ENCODE measurements at regions not wholly inside any gene's neighbourhood (a gene's known extent, or its start where the extent isn't known, plus 50 kb on each side); places are given as distances from the start of the nearest gene placed in this dataset.
A peak's percentile ranks its signal among the peaks of the same experiment; 100 is the strongest.
"Not testable (repeated sequence)": the region's sequence is repeated elsewhere in the genome, so short reads cannot be mapped to it uniquely, and the experiment has no call there.

DNA sequence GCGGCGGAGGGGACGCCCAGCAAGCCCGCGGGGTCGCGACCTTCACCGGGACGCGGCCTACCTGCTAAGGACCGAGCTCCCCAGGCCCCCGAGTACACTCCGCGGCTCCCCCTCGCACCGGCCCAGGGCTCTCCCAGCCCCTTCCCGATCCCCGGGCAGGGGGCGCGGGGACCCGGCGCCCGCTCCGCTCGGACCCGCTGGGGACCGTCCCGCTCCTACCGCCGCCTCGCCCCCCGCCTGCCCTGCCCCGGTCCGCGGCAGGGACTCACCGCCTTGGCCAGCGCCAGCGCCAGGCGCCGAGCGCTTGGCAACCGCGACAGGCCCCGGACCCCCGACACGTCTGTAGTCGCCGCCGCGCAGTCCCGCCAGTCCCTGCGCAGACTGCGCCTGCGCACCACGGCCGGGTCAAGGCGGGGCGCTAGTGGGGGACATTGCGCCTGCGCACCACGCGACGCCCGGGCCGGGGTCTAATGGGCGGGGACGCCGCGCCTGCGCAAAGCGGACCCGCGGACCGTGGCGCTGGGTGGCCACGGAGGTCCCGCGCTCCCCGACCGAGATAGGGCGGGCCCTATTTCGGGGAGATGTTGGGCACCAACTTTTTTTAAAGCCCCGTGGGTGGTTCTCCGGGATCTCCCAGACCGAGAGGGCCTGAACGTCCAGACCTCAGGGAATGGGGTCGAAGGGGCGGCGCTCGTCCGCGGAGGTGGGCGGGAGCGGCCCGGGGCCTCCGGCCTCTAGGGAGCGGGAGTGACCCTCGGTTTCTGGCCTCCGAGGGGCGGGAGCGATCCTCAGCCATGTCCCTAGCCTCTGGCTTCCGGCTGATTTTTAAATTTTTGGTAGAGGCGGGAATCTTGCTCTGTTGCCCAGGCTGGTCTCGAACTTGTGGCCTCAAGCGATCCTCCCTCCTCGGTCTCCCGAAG lies 81.8 kb upstream of the TNK2 start:
- TF ChIP-seq POLR2A (IDR thresholded peaks at IDR 0.05) = peak in 1 of 4 donors; percentile 30
- peak in 2 of 3 donors; percentile 38 to 67 for TF ChIP-seq POLR2AphosphoS5 (IDR thresholded peaks at IDR 0.05)

DNA sequence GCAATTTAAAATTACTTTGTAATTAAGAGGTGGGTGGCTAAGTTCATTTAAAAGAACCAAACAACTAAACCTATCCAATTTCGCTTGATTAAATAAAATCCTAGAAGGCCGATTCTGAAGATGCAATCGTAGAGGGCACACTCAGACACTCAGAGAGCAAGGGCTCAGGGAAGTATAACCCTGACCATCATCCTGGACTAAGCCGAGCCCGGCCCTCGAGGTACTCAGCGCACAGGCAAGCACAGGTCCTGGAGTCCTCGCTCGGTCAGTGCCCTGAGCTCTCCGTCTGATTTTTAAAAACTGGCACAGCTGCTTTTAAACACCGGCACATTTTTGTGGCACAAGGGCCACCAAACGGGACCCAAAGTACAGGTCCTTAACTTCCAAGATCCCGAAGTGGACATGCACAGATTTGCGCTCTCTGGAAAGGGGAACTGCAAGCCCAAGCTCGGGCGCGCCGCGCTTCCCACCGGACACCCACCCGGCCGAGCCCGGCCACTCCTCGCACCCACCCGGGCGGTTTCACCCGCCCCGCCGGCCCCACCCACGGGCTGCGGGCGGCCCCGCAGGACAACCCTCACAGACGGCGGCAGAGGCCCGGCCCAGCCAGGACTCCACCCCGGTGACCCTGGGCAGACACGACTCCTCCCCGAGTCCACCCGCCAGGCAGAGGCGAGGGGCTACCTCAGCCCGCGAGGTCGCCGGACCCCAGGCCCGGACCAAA lies 81.0 kb upstream of the TNK2 start:
- not testable (repeated sequence) for H3K9me3 ChIP-seq

More for the DNA sequence above, 81.8 kb upstream of the TNK2 start:
- intact Hi-C loops (cut with DNase I; ENCODE audit: low total_unique reads); H3K27me3 ChIP-seq; H3K9me3 ChIP-seq; H3K36me3 ChIP-seq: not testable (repeated sequence)
- peak overlapping the region; percentile 63 to 74 (median 70) for H3K4me3 ChIP-seq
- peak overlapping the region; percentile 74 to 90 (median 89) for H3K27ac ChIP-seq
- 1 to 3% (median 2%) methylated on average over 24 to 85 of the region's 107 CpGs for WGBS, 5 donors
- peak; percentile 89 to 96 for DNase-seq
- H3K4me1 ChIP-seq = peaks cover 0 to 16% (median 6%) of the 10 kb centered on the region in 4 donors

DNA sequence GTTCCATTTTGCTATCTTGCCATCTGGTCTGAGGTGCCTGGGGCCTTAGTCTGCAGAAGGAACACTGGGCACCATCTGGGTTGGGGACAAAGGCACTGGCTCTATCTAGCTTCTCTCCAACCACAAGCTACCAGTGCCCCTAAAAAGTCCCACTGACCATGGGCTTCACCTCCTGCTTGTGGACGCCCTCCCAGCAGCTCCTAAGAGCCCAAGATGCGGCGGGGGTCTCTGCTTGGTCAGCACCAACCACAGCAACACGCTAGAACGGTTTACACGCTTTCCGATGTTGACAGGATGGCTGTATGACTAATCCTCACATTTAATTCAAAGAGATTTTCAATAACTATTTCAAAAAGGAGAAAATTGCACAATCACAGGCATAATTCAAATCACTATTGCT lies 80.4 kb upstream of the TNK2 start:
- Histone ChIP-seq H3K4me3 (peak overlapping the region in 1 of 4 donors; percentile 26), H3K36me3 (peaks cover 0 to 15% (median 9%) of the 10 kb centered on the region in 4 donors), H3K4me1 (peaks cover 0 to 16% (median 6%) of the 10 kb centered on the region in 4 donors)
- H3K27ac ChIP-seq; H3K9me3 ChIP-seq; DNase-seq; H3K27me3 ChIP-seq; intact Hi-C loops (cut with DNase I; ENCODE audit: low total_unique reads): not testable (repeated sequence)
- 45 to 57% (median 52%) methylated on average over 7 of the region's 7 CpGs for WGBS, 5 donors

More for the DNA sequence above, 81.0 kb upstream of the TNK2 start:
- H3K27me3 ChIP-seq; intact Hi-C loops (cut with DNase I; ENCODE audit: low total_unique reads); H3K36me3 ChIP-seq: not testable (repeated sequence)
- WGBS, 5 donors = 0 to 50% (median 1%) methylated on average over 1 to 23 of the region's 46 CpGs; no CpG with 5 or more reads in 1 of the 5 donors
- H3K4me1 ChIP-seq = peaks cover 0 to 16% (median 6%) of the 10 kb centered on the region in 4 donors
- peak in 1 of 2 donors; percentile 51 for DNase-seq
- H3K4me3 ChIP-seq = peak overlapping the region; percentile 63 to 74 (median 70)
- H3K27ac ChIP-seq = peak overlapping the region; percentile 52 to 90 (median 89)

DNA sequence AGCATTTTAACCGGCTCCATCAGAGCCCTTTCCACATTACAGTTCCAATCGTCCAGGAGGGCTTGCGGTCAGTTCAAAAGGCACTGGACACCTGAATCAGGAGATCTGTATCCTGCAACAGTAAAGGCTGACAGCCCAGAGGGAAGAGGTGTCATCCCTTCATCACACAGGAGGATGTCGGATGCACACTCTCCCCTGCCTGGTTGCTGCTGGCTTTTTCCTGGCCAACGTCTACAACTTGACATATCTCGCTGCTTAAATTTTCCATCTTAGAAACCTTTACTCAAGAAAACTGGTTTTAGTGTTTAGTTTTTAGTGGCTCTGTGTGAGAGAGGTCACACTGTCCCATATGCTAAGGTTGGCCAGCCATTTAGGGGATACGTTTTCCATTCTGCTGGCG lies 78.7 kb upstream of the TNK2 start:
- peaks cover 0 to 16% (median 6%) of the 10 kb centered on the region in 4 donors for H3K4me1 ChIP-seq
- H3K9me3 ChIP-seq; H3K4me3 ChIP-seq; H3K27ac ChIP-seq; DNase-seq; H3K27me3 ChIP-seq; intact Hi-C loops (cut with DNase I; ENCODE audit: low total_unique reads): not testable (repeated sequence)
- H3K36me3 ChIP-seq = peaks cover 0 to 32% (median 17%) of the 10 kb centered on the region in 4 donors
- 71 to 86% (median 81%) methylated on average over 3 to 5 of the region's 8 CpGs for WGBS, 5 donors

DNA sequence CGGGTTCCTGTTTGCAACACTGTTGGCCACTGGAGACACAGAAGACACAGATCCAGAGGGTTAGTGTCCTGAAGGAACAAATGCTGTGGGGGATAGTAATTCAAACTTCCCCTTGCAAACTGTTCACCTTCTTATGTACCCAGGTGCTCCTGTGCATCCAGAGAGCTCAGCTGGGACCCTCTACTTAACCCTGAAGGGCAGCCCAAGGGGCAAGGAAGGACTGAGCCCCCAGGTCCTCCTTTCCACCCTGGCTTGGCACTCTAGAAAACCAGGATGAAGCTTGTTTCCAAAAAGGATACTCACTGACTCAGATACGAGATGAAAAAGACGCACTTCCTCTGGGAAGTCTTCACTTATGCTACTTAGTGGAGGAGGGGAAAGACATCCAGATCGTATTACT lies 78.2 kb upstream of the TNK2 start:
- peaks cover 0 to 16% (median 6%) of the 10 kb centered on the region in 4 donors for H3K4me1 ChIP-seq
- peaks cover 0 to 36% (median 21%) of the 10 kb centered on the region in 4 donors for H3K36me3 ChIP-seq
- H3K4me3 ChIP-seq; H3K27me3 ChIP-seq; H3K27ac ChIP-seq; DNase-seq; H3K9me3 ChIP-seq; intact Hi-C loops (cut with DNase I; ENCODE audit: low total_unique reads): not testable (repeated sequence)
- WGBS, 5 donors = 50 to 100% (median 80%) methylated on average over 1 to 2 of the region's 4 CpGs; no CpG with 5 or more reads in 2 of the 5 donors

DNA sequence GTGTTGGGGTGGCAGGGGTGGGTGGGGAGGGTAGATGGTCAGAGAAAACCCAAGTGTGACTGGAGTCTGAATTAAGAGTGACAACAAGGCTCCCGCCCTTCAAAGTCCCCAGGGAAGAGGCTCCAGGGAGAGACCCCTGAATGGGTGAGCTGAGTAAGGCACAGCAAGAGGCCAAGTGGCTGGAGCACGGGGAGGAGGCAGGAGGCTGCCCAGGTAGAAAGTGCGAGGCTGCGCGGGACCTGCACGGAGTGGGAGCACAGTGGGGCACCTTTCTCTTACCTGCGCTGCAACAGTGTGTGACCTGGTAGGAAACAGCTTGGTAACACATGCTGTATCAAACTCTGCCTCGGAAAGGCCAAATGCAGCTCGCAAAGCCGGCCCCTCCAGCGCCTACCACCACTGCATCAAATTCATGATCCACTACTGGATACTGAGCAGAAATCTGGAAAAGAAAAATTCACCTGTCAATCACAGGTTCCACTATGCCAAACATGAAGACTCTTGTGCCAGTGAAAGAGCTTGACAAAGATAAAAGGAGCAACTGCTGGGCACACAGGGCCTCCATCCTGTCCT lies 77.1 kb upstream of the TNK2 start:
- peaks cover 0 to 36% (median 23%) of the 10 kb centered on the region in 4 donors for H3K36me3 ChIP-seq
- H3K27ac ChIP-seq; H3K9me3 ChIP-seq; H3K27me3 ChIP-seq; DNase-seq; H3K4me1 ChIP-seq; H3K4me3 ChIP-seq; intact Hi-C loops (cut with DNase I; ENCODE audit: low total_unique reads): not testable (repeated sequence)
- 95 to 97% (median 96%) methylated on average over 9 to 11 of the region's 11 CpGs for WGBS, 5 donors

DNA sequence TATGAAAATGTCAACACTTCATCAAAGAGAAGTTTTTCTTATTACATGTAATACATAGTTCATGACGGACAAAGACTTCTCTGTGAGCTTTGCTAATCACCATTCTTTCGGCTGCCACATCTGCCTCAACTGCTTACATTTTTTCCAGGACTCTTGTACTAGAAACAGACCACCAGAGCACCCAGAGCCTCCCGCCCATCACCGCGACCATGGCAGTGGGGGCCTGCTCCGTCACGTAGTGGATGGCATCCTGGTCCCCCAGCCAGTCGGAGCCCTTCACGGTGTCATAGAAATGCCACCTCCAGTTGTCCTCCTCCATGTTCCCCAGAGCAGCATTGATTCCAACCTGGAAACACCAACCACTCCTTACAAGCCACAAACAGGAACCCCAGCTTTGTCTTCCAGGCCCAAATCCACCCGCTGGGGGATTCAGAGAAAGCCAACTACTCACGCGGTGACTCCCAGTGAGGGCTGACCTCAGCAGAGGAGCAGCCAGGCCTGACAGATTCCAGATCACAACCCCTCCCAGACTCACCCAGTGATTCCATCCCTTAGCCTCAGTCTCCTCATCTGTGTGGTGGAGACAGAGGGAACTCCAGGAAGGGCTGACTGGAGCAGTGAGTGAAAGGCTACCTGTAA lies 76.2 kb upstream of the TNK2 start:
- DNase-seq; H3K27me3 ChIP-seq; H3K9me3 ChIP-seq; H3K4me1 ChIP-seq; intact Hi-C loops (cut with DNase I; ENCODE audit: low total_unique reads); H3K4me3 ChIP-seq; H3K27ac ChIP-seq: not testable (repeated sequence)
- H3K36me3 ChIP-seq = peaks cover 0 to 43% (median 31%) of the 10 kb centered on the region in 4 donors
- WGBS, 5 donors = 93 to 98% (median 97%) methylated on average over 12 of the region's 12 CpGs

DNA sequence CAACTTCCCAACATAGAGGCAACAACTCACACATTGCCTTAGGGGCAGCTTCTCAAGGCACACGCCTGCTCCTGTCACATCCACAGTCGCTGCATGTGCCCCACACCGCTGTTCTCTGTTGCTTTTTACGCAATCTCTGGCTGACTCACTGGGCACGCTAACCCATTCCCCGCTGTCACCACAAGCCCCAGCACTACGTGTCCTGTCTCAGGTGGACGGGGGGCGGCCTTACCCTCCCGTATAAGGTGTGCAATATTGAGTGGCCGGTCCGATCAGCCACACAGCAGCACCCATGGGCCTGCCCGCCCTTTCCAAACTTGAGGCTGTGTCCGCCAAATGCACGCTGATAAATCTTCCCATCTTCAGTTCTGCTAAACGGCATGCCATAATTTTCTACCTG lies 75.5 kb upstream of the TNK2 start:
- 87 to 90% (median 88%) methylated on average over 16 of the region's 16 CpGs for WGBS, 5 donors
- intact Hi-C loops (cut with DNase I; ENCODE audit: low total_unique reads); DNase-seq; H3K9me3 ChIP-seq; H3K27ac ChIP-seq; H3K4me3 ChIP-seq; H3K4me1 ChIP-seq; H3K27me3 ChIP-seq: not testable (repeated sequence)
- H3K36me3 ChIP-seq = peaks cover 0 to 49% (median 35%) of the 10 kb centered on the region in 4 donors

DNA sequence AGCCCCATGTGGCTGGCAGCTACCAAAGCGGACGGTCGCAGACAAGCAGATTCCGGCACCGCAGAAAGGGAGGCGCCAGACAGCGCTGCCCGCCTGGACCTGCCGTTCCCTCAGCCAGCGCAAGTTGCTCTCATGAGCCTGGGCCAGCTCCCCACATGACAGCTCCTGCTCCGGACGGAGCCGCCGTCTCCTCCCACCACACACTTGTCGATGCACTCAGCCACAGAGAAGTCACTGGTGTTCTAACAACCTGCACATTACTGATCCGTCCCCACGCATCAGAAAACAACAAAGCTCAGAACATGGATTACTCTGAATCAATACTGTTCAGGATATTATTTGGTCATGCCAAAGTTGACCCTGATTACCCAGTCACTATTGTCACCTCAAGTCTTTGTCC lies 74.4 kb upstream of the TNK2 start:
- DNase-seq; H3K9me3 ChIP-seq; intact Hi-C loops (cut with DNase I; ENCODE audit: low total_unique reads); H3K4me1 ChIP-seq; H3K4me3 ChIP-seq; H3K27me3 ChIP-seq; H3K27ac ChIP-seq: not testable (repeated sequence)
- WGBS, 5 donors = 94 to 96% (median 94%) methylated on average over 17 of the region's 17 CpGs
- peaks cover 0 to 61% (median 44%) of the 10 kb centered on the region in 4 donors for H3K36me3 ChIP-seq

DNA sequence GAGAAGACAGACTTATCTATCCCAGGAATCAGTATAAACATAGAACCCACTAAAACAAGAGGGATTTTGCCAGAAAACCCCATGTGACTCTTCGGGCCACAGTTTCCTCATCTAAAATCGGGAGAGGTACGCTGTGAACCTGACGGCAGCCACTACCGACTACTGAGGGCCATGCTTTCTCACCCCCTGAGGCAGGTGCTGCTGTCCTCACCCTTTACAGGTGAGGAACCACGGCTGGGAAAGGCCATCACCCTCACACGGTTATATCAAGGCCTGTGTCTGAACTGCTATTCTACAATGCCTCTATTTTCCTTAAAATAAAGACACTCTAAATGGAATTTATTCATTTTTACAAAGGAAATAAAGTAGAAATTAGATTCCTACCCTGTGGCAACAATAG lies 73.4 kb upstream of the TNK2 start:
- H3K27ac ChIP-seq; DNase-seq; intact Hi-C loops (cut with DNase I; ENCODE audit: low total_unique reads); H3K9me3 ChIP-seq; H3K4me3 ChIP-seq; H3K27me3 ChIP-seq; H3K4me1 ChIP-seq: not testable (repeated sequence)
- peaks cover 0 to 69% (median 51%) of the 10 kb centered on the region in 4 donors for H3K36me3 ChIP-seq
- 71 to 92% (median 88%) methylated on average over 7 of the region's 7 CpGs for WGBS, 5 donors

Measured in stomach (tissue), 8 donors.